Erythroblast (primary cell): ENCODE measurements at regions not wholly inside any gene's neighbourhood (a gene's known extent, or its start where the extent isn't known, plus 50 kb on each side); places are given as distances from the start of the nearest gene placed in this dataset.

Experiments used
- DNase-seq, 2 experiments: peaks; one replicate each; lab custom pipeline; 2025; lab: John Stamatoyannopoulos, UW
- GATA1 ChIP-seq: IDR thresholded peaks from 2 replicates; pipeline ENCODE4 v1.6.1; 2011; ENCODE audit warnings: low read depth, mild to moderate bottlenecking, control low read depth, low read length, moderate library complexity
- POLR2A ChIP-seq: IDR thresholded peaks from 2 replicates; pipeline ENCODE4 v1.6.1; 2011; ENCODE audit warnings: mild to moderate bottlenecking, low read length

DNA sequence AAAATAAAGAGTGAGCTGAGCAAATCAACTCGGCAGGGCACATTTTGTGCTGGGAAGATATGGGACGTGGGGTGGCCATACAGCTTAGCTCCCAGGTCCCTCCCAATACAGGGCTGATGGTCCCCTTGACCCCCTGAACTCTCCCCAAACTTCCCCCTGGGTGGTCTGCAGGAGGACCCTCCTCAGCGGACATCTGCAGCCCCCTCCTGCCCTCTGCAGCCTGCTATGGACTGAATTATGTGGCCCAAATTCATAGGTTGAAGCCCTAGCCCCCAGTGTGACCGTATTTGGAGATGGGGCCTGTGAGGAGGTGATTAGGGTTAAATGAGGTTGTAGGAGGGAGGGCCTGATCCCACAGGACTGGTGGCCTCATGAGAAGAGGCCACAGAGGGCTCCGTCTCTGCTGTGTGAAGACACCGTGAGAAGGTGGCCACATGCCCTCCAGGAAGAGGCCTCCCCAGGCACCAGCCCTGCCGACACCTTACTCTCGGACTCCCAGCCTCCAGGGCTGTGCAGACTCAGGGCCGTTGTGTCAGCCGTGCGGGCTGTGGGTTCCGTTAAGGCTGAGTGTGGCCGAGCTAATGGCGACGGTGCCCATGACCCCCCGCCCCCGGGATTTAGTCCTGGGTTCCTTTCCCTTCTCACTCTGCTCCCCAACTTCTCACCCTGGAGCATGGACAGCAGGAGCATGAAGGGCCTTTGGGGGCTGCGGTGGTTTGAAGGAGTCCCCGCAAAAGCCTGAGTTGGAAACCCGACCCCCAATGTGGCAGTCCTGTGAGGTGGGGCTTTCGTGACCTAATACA, 1042.8 kb downstream of the BRD1 start:
- no peak for DNase-seq
- TF ChIP-seq GATA1 (no peak), POLR2A (no peak)

DNA sequence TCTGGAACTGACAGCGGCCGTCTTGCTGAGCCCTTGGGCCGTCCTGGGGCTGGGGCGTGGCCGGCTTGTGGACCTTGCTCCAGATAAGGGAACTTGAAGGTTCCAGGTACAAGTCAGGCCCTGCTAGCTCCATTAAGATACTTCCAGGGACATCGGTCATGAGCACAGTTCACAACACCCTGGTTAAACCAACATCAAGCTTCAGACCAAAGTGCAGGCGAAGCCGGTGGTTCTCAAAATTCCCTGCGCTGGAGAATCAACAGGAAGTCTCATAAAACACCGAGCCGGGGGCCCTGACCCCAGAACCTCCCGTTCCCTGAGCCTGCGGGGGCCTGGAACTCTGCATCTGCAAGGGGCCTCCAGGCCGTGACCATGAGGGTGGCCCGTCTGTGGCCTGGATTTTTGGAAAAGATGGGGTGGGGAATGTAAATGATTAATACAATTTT, 1043.8 kb downstream of the BRD1 start:
- TF ChIP-seq GATA1, result no peak
- TF ChIP-seq POLR2A, result no peak
- no peak for DNase-seq

DNA sequence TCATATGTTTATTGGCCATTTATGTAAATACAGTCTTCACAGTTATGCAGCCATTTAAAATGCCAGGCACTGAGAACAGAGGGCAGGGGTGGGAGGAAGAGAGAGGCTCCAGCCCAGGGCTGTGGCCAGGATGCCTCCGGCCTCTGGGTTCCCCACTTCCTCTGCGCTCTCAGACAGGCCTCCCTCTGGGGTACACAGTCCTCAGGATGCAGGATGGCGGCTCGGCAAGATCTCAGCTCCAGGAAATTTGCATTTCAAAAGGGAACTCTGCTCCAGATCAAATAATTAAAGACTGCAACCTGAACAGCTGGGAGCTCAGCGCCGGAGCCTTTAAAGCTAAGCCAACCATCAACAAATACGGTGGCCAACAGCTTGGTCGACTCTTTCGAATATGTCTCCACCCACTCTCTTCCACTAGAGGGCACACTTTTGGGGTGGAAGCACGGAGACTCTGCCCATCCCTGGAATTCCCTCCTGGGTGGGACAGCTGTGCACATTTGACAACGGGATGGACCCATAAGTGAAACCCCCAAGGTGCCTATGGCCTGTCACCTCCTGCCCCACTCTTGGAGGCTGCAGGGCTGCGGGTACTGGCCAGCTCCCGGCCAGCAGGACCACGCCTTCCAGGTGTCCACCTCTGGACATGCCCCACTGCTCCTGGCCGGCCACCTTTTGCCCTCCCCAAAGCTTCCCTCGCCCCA, 1044.7 kb downstream of the BRD1 start:
- no peak for TF ChIP-seq GATA1
- TF ChIP-seq POLR2A, result no peak
- DNase-seq, result peak in 1 of 2 experiments; percentile 5

DNA sequence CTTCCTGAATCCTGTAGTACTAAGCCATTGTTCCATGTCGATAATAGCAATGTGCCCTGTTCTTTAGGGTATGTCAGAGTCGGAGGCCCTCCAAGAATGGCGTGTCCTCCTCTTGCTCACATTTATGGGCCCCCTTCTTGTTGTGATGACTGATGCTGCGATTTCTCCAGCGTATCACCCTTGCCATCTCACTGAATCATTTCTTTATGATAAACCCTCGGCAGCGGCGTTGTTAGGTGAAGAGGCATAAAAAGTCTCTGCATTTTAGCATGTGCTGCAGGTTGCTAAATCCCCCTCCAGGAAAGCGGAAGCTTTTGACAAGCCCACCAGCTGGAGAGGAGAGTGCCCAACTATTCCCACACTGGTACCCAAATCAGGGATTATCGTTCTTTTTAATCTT, 1045.3 kb downstream of the BRD1 start:
- DNase-seq, result no peak
- TF ChIP-seq GATA1 (no peak), POLR2A (no peak)

DNA sequence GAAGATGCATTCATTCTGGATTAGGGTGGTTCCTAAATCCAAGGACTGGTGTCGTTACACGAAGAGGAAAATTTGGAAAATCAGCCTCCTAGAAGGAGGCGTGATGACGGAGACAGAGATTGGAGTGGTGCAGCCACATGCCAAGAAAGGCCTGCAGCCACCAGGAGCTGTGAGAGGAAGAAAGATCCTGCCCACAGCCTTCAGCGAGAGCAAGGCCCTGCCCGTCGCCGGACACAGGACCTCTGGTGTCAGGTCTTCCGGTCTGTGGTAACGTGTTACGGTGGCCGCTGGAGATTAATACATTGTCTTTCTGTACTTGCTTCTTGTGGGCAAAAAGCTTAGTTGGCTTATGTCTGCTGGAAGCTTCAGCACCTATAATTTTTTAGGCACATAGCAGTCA, 1045.8 kb downstream of the BRD1 start:
- no peak for DNase-seq
- TF ChIP-seq GATA1, result no peak
- TF ChIP-seq POLR2A, result no peak

DNA sequence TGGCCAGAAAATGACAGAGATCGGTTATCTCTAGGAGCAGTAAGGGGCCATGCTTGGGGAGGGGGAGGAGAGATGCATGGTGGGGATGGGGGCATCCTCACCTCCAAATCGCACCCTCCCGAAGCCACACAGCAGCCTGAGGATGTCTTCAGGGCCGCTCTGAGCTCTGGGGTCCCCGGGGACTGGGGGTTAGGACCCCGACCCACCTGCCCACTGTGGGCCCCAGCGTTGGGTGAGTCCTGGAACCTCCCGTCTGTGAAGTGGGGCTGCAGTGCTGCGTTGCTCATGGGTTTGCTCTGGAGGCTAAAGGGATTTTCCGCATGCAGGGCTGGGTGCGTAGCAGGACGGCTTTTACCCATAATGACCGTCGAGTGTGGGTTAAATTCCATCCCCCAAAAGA, 1046.3 kb downstream of the BRD1 start:
- no peak for DNase-seq
- no peak for TF ChIP-seq POLR2A
- no peak for TF ChIP-seq GATA1

DNA sequence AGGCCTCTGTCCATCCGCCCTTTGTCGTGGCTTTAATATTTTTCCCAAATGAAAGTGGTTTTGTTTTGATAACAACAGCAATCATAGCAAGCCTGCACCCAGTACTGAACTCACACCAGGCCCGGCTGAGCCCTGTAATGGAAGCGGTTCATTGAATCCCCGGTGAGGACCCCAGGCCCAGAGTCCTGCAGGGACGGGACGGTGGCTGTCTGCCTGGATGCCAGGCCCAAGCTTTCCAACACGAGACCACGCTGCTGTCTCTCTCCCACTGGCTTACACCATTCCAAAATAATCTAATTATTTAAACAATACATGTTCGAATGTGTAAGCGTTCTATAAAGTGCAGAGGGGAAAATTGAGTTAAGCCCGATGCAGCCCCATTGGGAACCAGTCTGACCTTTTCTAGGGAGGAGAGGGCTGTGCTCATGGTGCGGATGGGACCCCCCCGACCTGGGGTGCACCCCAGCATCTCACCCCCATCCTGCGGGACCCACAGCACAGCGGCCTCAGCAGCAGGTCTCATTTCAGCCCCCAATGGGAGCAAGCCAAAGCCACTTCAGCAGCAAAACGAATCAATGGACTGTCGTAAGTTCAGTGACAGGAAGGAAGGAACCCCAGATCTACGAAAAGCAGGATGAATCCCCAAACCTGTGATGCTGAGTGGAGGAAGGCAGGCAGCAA, 1046.9 kb downstream of the BRD1 start:
- no peak for DNase-seq
- TF ChIP-seq POLR2A, result no peak
- no peak for TF ChIP-seq GATA1

DNA sequence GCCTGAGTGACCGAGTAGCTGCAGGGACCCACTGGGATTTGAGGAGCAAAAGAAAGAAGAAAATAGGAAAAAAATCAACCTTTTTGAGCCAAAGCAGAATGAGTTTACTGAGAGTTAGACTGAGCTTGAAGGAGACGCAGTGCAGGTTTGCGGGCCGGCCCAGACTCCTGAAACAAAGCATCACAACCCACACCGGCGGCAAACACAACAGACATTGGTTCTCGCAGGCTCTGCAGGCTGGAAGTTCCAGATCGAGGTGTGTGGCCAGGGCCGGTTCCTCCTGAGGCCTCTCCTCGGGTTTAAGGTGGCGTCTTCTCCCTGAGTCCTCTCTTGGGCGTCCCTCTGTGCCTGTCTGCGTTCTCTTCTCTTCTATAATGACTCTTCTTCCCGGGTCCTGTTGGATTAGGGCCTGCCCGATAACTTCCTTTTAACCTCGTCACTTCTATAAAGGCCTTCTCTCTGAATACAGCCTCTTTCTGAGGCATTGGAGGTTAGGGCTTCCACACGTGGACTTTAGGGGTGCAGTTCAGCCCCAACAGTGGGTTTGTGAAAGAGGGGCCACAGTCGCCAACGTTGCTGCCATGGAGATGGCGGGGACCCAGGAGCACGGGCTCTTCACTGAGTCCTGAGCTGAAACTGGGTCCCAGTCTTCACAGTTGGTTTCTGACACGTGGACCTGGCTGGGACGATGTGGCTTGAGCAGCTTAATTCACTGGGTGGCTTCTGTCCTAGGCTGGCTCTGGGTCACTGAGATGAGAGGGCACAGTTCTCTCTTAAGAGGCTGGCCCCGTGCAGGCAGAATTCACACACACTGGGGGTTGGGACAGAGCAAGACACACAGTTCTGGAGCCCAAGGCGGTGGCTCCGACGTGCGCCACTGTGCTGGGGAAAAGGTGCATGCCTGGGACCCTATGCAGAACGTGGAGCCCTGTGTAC, 1047.7 kb downstream of the BRD1 start:
- DNase-seq, result no peak
- no peak for TF ChIP-seq GATA1

DNA sequence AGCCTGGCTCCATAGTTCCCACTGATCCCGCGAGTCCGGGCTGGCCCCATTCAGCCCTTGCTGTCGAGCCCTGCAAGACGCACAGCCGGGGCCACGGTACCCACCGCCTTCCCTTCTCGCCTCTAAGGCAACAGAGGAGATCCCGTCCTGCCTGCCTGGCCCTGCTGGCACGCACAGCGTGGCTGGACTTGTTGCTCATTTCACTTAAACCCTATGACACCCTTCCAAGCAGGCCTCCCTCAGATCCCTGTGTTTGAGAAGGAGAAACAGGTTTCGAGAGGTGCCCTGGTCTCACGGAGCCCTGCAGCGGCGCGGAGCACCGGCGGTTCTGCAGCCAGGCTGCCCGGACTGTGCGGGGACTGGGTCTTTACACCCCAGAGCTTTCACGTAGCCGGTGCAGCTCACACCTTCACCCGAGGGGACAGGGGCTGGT, 1048.4 kb downstream of the BRD1 start:
- DNase-seq, result no peak
- TF ChIP-seq GATA1 (no peak), POLR2A (no peak)

DNA sequence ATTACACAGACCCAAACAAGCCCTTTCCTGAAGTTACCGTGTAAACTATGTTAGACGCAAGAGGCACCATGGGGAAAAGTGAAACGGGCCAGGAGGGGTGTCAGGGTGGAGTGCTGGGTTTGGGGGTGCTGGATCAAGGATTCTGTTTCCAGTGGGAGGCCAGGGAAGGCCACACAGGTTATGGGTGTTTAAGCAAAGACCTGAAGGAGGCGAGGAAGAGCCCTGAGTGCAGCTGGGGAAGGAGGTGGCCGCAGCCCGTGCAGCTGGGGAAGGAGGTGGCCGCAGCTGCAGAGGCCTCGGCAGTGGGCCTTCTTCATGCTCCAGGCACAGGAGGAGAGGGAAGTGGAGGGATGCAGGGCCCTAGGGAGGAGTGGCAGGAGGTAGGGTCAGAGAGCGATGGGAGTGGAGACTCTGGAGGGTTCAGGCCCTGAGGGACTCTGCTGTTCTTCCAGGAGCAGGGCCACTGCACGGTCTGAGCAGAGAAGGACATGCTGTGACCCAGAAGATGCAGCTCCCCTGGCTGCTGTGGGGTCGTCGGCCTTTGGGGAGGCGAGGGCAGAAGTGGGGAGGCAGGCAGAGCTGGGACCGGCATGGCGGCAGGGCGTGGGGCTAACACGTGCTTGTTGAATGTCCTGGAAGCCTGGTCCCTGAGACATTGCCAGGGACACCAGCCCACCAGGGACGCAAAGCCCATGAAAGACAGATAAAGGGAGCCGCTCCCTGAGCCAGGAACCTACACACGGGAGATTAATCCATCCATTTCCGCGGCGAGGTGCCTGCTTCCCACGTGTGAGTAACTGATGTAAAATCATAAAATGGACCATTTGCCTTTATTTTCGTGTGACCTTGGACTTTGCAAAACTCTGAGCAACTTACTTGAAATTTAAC, 1049.1 kb downstream of the BRD1 start:
- no peak for DNase-seq
- TF ChIP-seq POLR2A (no peak), GATA1 (no peak)

DNA sequence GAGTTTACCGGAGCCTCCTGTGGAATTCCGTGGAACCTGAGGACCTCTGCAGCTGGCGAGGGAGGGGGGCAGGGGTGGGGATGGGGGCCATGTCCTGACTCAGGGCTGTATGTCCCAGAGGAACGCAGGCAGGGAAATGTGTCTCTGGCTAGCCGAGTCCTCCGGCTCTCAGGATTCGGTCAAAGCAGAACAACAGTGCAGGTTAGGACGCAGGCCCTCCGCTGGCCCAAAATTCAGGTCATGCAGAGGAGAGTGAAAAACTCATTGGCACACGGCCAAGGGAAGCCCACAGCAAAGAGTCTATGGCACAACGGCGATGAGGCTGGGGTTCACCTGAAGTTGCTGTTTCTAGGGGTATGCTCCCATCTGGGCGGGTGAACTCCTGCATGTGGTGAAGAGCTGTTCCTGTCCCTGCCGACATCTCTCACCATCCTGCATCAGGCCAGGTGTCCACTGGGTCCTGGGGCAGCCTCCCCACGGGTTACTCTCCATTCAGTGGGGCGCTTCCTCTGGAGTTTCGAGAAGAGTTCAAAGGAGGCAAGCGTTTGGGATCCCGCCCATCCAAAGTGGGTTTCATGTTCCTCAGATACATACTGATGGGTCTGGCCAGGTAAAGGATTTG, 1055.3 kb downstream of the BRD1 start:
- TF ChIP-seq GATA1, result no peak
- TF ChIP-seq POLR2A, result no peak
- no peak for DNase-seq

DNA sequence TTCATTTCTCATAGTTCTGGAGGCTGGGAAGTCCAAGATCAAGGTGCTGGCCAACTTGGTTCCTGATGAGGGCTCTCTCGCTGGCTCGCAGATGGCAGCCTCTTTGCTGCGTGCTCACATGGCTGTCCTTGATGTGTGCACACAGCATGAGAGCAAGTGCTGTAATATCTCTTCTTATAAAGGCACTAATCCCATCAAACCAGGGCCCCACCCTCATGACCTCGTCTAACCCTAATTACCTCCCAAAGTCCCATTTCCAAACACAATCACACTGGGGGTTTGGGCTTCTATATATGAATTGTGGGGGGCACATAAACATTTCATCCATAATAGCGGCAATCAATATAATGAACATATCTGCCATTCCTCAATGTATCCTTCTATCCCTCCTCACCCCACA, 1062.1 kb downstream of the BRD1 start:
- TF ChIP-seq POLR2A (no peak), GATA1 (no peak)
- DNase-seq, result no peak
